ENCODE measurements at regions not wholly inside any gene's neighbourhood (a gene's known extent, or its start where the extent isn't known, plus 50 kb on each side); places are given as distances from the start of the nearest gene placed in this dataset.

- no peak for TF ChIP-seq POLR2AphosphoS5 (IDR thresholded peaks at IDR 0.05; ENCODE audit: low read depth, low read length)
- no peak for TF ChIP-seq POLR2A (IDR thresholded peaks at IDR 0.05; ENCODE audit: low read depth, low read length)
These were observed 52.1 kb upstream of the RNU6ATAC start for GRCh38 chr9:134216449-134216951.
